Panc1 (cell line): ENCODE measurements at regions not wholly inside any gene's neighbourhood (a gene's known extent, or its start where the extent isn't known, plus 50 kb on each side); places are given as distances from the start of the nearest gene placed in this dataset.
A peak's percentile ranks its signal among the peaks of the same experiment; 100 is the strongest.

ENCODE experiments used
- ATAC-seq: fragments of 200-7000 bp; cut with Tn5 transposase; 2 replicates; pipeline ENCODE4 v1.9.1; 2020; ENCODE audit warnings: mild to moderate bottlenecking, moderate library complexity
- BruUV-seq: library from RNA; stranded (reverse); fragments of 400-500 nt; replicated peaks from 2 replicates; lab custom pipeline; 2021; lab: Mats Ljungman, UMichigan
- CTCF ChIA-PET: fragments of 300-600 bp; sonication (Branson Sonifier 250); formaldehyde crosslinking; loops from one replicate; lab custom pipeline; 2022; ENCODE audit warnings: antibody characterized with exemption; lab: Charles Lee
- POLR2A ChIA-PET: fragments of 300-600 bp; sonication (Branson Sonifier 250); formaldehyde crosslinking; loops from one replicate; lab custom pipeline; 2022; ENCODE audit warnings: antibody characterized with exemption; lab: Charles Lee
- DNase-seq: peaks from one replicate; pipeline ENCODE4 v3.0.0-alpha.2; 2010; ENCODE audit warnings: low read depth, low spot score
- H3K27ac ChIP-seq: 2 replicates; pipeline ENCODE4 v1.5.1; 2011; ENCODE audit warnings: mild to moderate bottlenecking, low read length, inconsistent platforms
- H3K27me3 ChIP-seq: fragments of 200-500 bp; sonication (Bioruptor generic); 2 replicates; pipeline ENCODE4 v1.6.0; 2014; ENCODE audit warnings: low read length, inconsistent platforms; ENCODE audit not compliant: control insufficient read depth, insufficient read depth
- H3K36me3 ChIP-seq: fragments of 200-500 bp; sonication (Bioruptor generic); 2 replicates; pipeline ENCODE4 v1.5.1; 2014; ENCODE audit warnings: inconsistent platforms, mild to moderate bottlenecking, low read length, moderate library complexity; ENCODE audit not compliant: control insufficient read depth, insufficient read depth
- H3K4me1 ChIP-seq: 2 replicates; pipeline ENCODE4 v1.5.1; 2011; ENCODE audit warnings: inconsistent platforms, mild to moderate bottlenecking, low read length, moderate library complexity; ENCODE audit not compliant: control insufficient read depth, insufficient read depth
- H3K4me3 ChIP-seq, 2 experiments: 2 replicates each; pipeline ENCODE4 v1.5.1; 2011 to 2012; ENCODE audit warnings: low read depth in 2 of 2, low read length in 2 of 2, mild to moderate bottlenecking in 2 of 2, inconsistent platforms in 1 of 2, moderate library complexity in 1 of 2
- H3K9me3 ChIP-seq: fragments of 200-500 bp; sonication (Bioruptor generic); 2 replicates; pipeline ENCODE4 v1.5.1; 2014; ENCODE audit warnings: low read depth, mild to moderate bottlenecking, inconsistent platforms, low read length, moderate library complexity; ENCODE audit not compliant: control insufficient read depth, insufficient read depth
- POLR2AphosphoS5 ChIP-seq: IDR thresholded peaks from 2 replicates; pipeline ENCODE4 v1.6.1; 2012; ENCODE audit warnings: mild to moderate bottlenecking, low read depth, low read length, moderate library complexity
- SIN3A ChIP-seq: IDR thresholded peaks from 2 replicates; pipeline ENCODE4 v1.6.1; 2012; ENCODE audit warnings: low read depth, mild to moderate bottlenecking, low read length, moderate library complexity, borderline replicate concordance; ENCODE audit not compliant: insufficient read depth
- TCF7L2 ChIP-seq: IDR thresholded peaks from 2 replicates; pipeline ENCODE4 v1.6.1; 2011; ENCODE audit warnings: mild to moderate bottlenecking, low read depth, low read length, inconsistent platforms
- in situ Hi-C: cut with HindIII; loops from 2 replicates; pipeline ENCODE4 v1.10.0; 2016; ENCODE audit warnings: low sequenced_read_pairs, low pct_unique_long_range_greater_than_20kb
- intact Hi-C: fragments of 100-400 bp; cut with micrococcal nuclease; formaldehyde crosslinking; loops from one replicate; pipeline ENCODE4 v1.10.0; 2022; ENCODE audit not compliant: unreplicated experiment
- TF ChIP-seq, protein P1 (sequence below): fragments of 450-650 bp; IDR thresholded peaks from 2 replicates; pipeline ENCODE4 v1.5.1; 2017; ENCODE audit warnings: mild to moderate bottlenecking
- TF ChIP-seq, protein P2 (sequence below), 2 experiments: IDR thresholded peaks; 2 replicates each; pipeline ENCODE4 v1.6.1; 2011 to 2012; ENCODE audit warnings: low read depth in 2 of 2, control low read depth in 1 of 2, low read length in 1 of 2, mild to moderate bottlenecking in 1 of 2, moderate library complexity in 1 of 2; ENCODE audit not compliant: insufficient read depth in 1 of 2

DNA sequence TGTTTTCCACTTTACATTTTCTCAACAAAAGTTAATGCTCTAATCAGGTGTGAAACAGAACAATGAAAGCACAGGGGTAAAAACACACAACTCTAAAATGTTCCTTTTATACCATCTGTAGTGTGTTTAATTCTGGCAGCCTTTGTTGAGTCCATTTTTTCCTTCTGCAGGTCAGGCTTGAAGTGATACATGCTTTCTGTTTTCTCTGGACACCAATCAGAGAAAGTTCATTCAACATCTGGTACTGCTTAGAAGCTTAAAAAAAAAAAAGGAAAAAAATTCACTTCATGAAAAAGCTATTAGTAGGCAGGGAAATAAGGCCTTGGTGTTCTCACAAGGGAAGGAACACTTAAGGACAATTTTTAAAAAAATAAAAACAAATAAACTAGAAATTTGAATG, 231.3 kb upstream of the RHOBTB1 start:
- H3K9me3 ChIP-seq, result no peaks in the 10 kb centered on the region
- H3K4me3 ChIP-seq, result no peak overlapping the region
- in situ Hi-C loops (no loop called here), intact Hi-C loops (no loop called here)
- no TSS peak for BruUV-seq
- no peak for DNase-seq
- CTCF ChIA-PET, result no interaction called here
- H3K27ac ChIP-seq, result no peak overlapping the region
- no peaks in the 10 kb centered on the region for H3K4me1 ChIP-seq
- TF ChIP-seq, protein P1, sequence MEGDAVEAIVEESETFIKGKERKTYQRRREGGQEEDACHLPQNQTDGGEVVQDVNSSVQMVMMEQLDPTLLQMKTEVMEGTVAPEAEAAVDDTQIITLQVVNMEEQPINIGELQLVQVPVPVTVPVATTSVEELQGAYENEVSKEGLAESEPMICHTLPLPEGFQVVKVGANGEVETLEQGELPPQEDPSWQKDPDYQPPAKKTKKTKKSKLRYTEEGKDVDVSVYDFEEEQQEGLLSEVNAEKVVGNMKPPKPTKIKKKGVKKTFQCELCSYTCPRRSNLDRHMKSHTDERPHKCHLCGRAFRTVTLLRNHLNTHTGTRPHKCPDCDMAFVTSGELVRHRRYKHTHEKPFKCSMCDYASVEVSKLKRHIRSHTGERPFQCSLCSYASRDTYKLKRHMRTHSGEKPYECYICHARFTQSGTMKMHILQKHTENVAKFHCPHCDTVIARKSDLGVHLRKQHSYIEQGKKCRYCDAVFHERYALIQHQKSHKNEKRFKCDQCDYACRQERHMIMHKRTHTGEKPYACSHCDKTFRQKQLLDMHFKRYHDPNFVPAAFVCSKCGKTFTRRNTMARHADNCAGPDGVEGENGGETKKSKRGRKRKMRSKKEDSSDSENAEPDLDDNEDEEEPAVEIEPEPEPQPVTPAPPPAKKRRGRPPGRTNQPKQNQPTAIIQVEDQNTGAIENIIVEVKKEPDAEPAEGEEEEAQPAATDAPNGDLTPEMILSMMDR, result no peak
- TF ChIP-seq, protein P2, sequence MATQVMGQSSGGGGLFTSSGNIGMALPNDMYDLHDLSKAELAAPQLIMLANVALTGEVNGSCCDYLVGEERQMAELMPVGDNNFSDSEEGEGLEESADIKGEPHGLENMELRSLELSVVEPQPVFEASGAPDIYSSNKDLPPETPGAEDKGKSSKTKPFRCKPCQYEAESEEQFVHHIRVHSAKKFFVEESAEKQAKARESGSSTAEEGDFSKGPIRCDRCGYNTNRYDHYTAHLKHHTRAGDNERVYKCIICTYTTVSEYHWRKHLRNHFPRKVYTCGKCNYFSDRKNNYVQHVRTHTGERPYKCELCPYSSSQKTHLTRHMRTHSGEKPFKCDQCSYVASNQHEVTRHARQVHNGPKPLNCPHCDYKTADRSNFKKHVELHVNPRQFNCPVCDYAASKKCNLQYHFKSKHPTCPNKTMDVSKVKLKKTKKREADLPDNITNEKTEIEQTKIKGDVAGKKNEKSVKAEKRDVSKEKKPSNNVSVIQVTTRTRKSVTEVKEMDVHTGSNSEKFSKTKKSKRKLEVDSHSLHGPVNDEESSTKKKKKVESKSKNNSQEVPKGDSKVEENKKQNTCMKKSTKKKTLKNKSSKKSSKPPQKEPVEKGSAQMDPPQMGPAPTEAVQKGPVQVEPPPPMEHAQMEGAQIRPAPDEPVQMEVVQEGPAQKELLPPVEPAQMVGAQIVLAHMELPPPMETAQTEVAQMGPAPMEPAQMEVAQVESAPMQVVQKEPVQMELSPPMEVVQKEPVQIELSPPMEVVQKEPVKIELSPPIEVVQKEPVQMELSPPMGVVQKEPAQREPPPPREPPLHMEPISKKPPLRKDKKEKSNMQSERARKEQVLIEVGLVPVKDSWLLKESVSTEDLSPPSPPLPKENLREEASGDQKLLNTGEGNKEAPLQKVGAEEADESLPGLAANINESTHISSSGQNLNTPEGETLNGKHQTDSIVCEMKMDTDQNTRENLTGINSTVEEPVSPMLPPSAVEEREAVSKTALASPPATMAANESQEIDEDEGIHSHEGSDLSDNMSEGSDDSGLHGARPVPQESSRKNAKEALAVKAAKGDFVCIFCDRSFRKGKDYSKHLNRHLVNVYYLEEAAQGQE (IDR thresholded peaks at IDR 0.05; ENCODE audit: insufficient read depth in 1 of 2, low read depth in 2 of 2, low read length in 1 of 2), result no peak
- no peak for TF ChIP-seq POLR2AphosphoS5
- no peak for TF ChIP-seq SIN3A
- no peak for TF ChIP-seq TCF7L2
- H3K27me3 ChIP-seq, result no peaks in the 10 kb centered on the region
- POLR2A ChIA-PET, result interaction anchor here (0.8 kb wide), 1 partner anchor 151 kb away, joined by 3 read pairs; no protein-coding TSS in a partner anchor
- no peak for ATAC-seq
- H3K36me3 ChIP-seq, result no peaks in the 10 kb centered on the region

DNA sequence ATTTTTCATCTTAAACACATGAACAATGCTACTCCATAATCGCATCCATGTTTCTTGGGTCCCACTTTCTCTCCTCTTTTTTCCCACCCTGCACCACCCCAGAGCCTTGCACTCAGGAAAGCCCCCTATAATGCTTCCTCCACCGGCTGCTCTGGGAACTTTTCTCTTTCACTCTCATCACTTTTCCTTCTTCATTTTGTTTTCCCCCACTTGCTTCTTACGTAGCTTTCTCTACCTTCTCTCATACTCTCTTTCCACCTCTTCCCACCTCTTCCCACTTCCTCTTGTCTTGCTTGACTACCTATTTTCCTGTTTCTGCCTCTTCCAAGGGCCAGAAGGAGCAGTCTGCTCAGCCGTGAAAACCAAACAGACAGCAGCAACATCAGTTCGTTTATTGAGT, 229.5 kb upstream of the RHOBTB1 start:
- BruUV-seq, result no TSS peak
- TF ChIP-seq TCF7L2, result no peak
- TF ChIP-seq, protein P1, result 0 out of 2 replicates have a peak, but pooled peaks have one; percentile 5
- Histone ChIP-seq H3K4me3 (no peak overlapping the region), H3K36me3 (no peaks in the 10 kb centered on the region), H3K4me1 (no peaks in the 10 kb centered on the region), H3K9me3 (no peaks in the 10 kb centered on the region), H3K27me3 (no peaks in the 10 kb centered on the region), H3K27ac (no peak overlapping the region)
- DNase-seq (no peak), ATAC-seq (no peak)
- in situ Hi-C loops, result no loop called here
- intact Hi-C loops, result no loop called here
- CTCF ChIA-PET, result no interaction called here
- POLR2A ChIA-PET, result no interaction called here
